Gastroesophageal sphincter (tissue), 4 donors: ENCODE measurements at regions not wholly inside any gene's neighbourhood (a gene's known extent, or its start where the extent isn't known, plus 50 kb on each side); places are given as distances from the start of the nearest gene placed in this dataset.

Experiments
- ATAC-seq: fragments of 150-250 bp; one replicate; pipeline ENCODE4 v1.9.1; 2016; ENCODE audit warnings: mild to moderate bottlenecking, moderate library complexity
- H3K27ac ChIP-seq, 4 donors: fragments of 200-600 bp; sonication (generic) in 3 of 4; 1 replicate in 3 of 4; 2 replicates in 1 of 4; pipeline ENCODE4 v1.5.1; 2016 to 2019
- H3K27me3 ChIP-seq: fragments of 200-600 bp; sonication (generic); one replicate; pipeline ENCODE4 v1.5.1; 2019
- H3K36me3 ChIP-seq, 2 donors: fragments of 200-600 bp; sonication (generic); one replicate each; pipeline ENCODE4 v1.5.1; 2019; ENCODE audit warnings: control low read depth in 1 of 2
- H3K4me1 ChIP-seq, 3 donors: fragments of 200-600 bp; sonication (generic); 1 replicate in 2 of 3; 2 replicates in 1 of 3; pipeline ENCODE4 v1.5.1; 2016 to 2019; ENCODE audit warnings: control low read depth in 2 of 3
- H3K4me3 ChIP-seq, 2 donors: fragments of 200-600 bp; sonication (generic); one replicate each; pipeline ENCODE4 v1.5.1; 2019; ENCODE audit warnings: mild to moderate bottlenecking in 1 of 2, moderate library complexity in 1 of 2
- H3K9me3 ChIP-seq, 3 donors: fragments of 200-600 bp; sonication (generic); one replicate each; pipeline ENCODE4 v1.5.1; 2017 to 2019; ENCODE audit warnings: control low read depth in 2 of 3
- EP300 ChIP-seq: sonication (generic); formaldehyde crosslinking; IDR thresholded peaks from one replicate; pipeline ENCODE4 v1.6.1; 2017; ENCODE audit warnings: antibody characterized with exemption, mild to moderate bottlenecking
- POLR2A ChIP-seq, 2 donors: fragments of 450-650 bp; IDR thresholded peaks; one replicate each; pipeline ENCODE4 v1.6.1; 2017; ENCODE audit warnings: antibody characterized with exemption in 2 of 2, mild to moderate bottlenecking in 2 of 2, moderate library complexity in 1 of 2
- POLR2AphosphoS5 ChIP-seq: sonication (generic); formaldehyde crosslinking; IDR thresholded peaks from one replicate; pipeline ENCODE4 v1.6.1; 2017; ENCODE audit warnings: antibody characterized with exemption
- WGBS, 2 donors: methylation state at CpG; one replicate each; pipeline ENCODE4 v1.1.5; 2018; ENCODE audit warnings: low coverage in 1 of 2; 5-methylcytosine and 5-hydroxymethylcytosine counted together
- TF ChIP-seq, protein P1 (sequence below), 4 experiments: fragments of 200-600 bp in 2 of 4; fragments of 450-650 bp in 2 of 4; sonication (generic) in 1 of 4; IDR thresholded peaks; one replicate each; pipeline ENCODE4 v1.5.1; 2017 to 2019; ENCODE audit warnings: antibody characterized with exemption in 4 of 4, mild to moderate bottlenecking in 2 of 4, moderate library complexity in 2 of 4

DNA sequence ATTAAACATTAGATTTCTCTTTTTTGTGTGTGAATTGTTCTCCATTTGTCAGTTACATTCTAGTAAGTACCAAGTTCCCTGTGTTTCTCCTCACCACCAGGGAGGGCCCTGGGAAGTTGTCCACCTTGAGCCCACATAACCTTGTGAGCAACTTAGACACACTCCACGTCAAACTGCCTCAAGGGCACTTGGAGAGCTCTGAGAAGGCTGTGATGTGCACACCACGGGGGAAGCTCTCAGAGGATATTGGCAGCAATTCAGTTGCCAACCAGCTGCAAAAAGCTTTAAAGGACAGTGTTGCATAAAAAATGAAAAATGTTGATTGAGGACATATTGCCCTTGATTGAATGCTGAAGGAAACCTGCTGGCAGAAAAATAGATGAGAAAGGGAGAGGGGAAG lies 743.6 kb downstream of the RNF144A start:
- TF ChIP-seq POLR2A (IDR thresholded peaks at IDR 0.05) (no peak), POLR2AphosphoS5 (no peak), EP300 (no peak)
- TF ChIP-seq, protein P1, sequence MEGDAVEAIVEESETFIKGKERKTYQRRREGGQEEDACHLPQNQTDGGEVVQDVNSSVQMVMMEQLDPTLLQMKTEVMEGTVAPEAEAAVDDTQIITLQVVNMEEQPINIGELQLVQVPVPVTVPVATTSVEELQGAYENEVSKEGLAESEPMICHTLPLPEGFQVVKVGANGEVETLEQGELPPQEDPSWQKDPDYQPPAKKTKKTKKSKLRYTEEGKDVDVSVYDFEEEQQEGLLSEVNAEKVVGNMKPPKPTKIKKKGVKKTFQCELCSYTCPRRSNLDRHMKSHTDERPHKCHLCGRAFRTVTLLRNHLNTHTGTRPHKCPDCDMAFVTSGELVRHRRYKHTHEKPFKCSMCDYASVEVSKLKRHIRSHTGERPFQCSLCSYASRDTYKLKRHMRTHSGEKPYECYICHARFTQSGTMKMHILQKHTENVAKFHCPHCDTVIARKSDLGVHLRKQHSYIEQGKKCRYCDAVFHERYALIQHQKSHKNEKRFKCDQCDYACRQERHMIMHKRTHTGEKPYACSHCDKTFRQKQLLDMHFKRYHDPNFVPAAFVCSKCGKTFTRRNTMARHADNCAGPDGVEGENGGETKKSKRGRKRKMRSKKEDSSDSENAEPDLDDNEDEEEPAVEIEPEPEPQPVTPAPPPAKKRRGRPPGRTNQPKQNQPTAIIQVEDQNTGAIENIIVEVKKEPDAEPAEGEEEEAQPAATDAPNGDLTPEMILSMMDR (IDR thresholded peaks at IDR 0.05): no peak

DNA sequence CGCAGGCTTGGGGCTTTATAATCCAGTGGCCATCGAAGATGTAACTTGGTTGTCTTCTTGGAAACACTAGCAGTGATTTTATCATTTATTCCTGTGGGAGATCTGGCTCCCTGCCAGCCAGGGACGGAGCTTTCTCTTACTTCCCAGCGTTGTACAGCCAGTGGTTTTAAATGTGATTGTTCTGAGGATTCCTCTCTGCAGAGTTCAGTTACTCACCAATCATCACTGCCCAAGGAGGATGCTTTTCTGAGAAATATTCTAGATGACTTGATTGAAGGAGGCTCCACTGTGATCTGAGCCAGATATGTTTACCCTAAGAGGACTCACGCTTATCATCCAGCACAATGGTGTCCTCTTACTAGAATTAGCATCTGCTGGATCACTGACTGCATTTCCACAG lies 744.3 kb downstream of the RNF144A start:
- TF ChIP-seq POLR2A (IDR thresholded peaks at IDR 0.05): no peak
- TF ChIP-seq, protein P1 (IDR thresholded peaks at IDR 0.05): no peak
- TF ChIP-seq EP300: no peak
- no peak for TF ChIP-seq POLR2AphosphoS5
- Histone ChIP-seq H3K27ac (no peak overlapping the region), H3K4me1 (no peaks in the 10 kb centered on the region), H3K27me3 (no peaks in the 10 kb centered on the region), H3K4me3 (no peak overlapping the region), H3K9me3 (no peaks in the 10 kb centered on the region), H3K36me3 (no peaks in the 10 kb centered on the region)
- no peak for ATAC-seq
- WGBS, 2 donors: 45 to 75% methylated on average over 3 to 5 of the region's 5 CpGs

More for the DNA sequence above, 743.6 kb downstream of the RNF144A start:
- ATAC-seq: no peak
- Histone ChIP-seq H3K36me3 (no peaks in the 10 kb centered on the region), H3K27ac (no peak overlapping the region), H3K9me3 (no peaks in the 10 kb centered on the region), H3K4me3 (no peak overlapping the region), H3K27me3 (no peaks in the 10 kb centered on the region), H3K4me1 (no peaks in the 10 kb centered on the region)
- 50% methylated on average over 1 of the region's 2 CpGs; no CpG with 5 or more reads in 1 of the 2 donors for WGBS, 2 donors

DNA sequence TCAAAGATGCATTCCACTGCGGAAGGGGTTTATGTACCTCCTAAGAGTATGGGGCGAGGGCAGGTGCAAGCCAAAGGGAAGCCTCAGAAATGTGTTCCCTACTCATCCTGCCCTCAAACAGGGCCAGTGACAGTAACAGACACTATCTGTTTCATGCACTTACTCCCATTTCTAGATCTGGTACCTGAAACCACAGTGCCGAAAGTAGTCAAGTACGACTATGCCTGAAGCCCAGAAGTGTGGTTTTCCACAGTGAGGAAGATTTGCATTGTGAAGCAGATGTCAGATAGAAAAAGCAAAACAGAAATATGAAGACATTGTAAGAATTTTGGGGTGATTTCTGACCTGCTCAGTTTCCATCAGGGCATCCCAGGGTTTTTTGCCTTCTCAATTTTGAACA lies 748.7 kb downstream of the RNF144A start:
- ATAC-seq: no peak
- TF ChIP-seq EP300 (no peak), POLR2AphosphoS5 (no peak), POLR2A (IDR thresholded peaks at IDR 0.05) (no peak)
- TF ChIP-seq, protein P1 (IDR thresholded peaks at IDR 0.05): no peak
- Histone ChIP-seq H3K4me3 (no peak overlapping the region), H3K27ac (no peak overlapping the region), H3K27me3 (no peaks in the 10 kb centered on the region), H3K9me3 (no peaks in the 10 kb centered on the region), H3K4me1 (no peaks in the 10 kb centered on the region), H3K36me3 (no peaks in the 10 kb centered on the region)
- WGBS, 2 donors: 80 to 86% methylated on average over 1 to 3 of the region's 4 CpGs

DNA sequence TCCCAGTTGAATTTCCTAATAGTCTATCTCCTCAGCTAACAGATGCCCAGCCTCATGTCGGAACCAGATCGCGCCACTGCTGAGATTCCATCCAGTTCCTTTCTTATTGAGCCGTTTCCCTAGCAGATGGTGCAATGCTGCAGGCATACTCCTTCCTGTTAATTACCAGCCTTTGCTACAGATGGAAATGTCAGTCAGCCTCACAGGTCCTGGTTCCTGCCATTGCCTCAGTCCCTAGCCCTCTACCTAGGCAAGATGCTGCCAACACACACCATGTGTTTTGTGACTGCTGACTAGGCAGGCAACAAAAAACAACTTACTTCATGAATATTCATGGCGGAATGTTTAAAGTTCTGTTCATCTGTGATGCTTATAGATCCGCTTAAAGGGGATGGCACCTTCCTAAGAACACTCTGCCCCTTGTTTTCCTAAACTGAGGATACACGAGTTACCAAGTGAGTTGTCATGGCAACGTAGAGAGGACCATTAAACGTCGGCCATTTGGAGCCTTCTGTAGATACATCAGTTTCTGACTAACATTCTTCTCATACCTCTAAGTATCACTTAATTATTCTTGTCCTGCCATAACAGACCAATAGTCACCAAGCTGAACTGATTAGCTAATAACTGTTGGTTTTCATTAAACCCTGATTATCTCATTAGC lies 749.5 kb downstream of the RNF144A start:
- ATAC-seq: no peak
- TF ChIP-seq POLR2A (IDR thresholded peaks at IDR 0.05): no peak
- TF ChIP-seq POLR2AphosphoS5: no peak
- TF ChIP-seq EP300: no peak
- TF ChIP-seq, protein P1 (IDR thresholded peaks at IDR 0.05): no peak
- no peaks in the 10 kb centered on the region for H3K27me3 ChIP-seq
- no peaks in the 10 kb centered on the region for H3K4me1 ChIP-seq
- 77 to 82% methylated on average over 7 to 9 of the region's 10 CpGs for WGBS, 2 donors
- no peak overlapping the region for H3K4me3 ChIP-seq
- H3K27ac ChIP-seq: no peak overlapping the region
- no peaks in the 10 kb centered on the region for H3K9me3 ChIP-seq
- H3K36me3 ChIP-seq: no peaks in the 10 kb centered on the region

DNA sequence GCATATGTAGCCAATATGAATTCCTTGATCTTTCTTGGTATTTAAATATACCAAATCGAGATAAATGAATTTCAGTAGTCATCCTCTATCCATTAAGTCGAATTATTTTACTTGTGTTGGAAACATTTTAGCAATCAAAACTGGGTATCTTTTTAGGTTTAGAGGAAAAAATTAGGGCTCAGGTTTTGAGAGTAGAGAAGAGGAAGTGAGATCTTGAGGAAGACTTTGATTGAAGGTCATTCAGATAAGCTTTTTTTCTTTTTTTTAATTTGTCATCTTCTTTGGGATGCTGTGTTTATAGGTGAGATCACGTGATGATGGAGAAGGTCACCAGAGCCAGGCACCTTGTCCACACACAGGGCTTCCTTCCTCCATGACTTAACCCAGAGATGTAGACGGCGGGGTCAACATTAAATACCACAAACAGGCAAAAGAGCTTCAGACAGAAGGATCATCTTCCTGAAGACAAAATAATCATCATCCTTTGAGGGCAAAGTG lies 750.1 kb downstream of the RNF144A start:
- H3K4me1 ChIP-seq: no peaks in the 10 kb centered on the region
- no peaks in the 10 kb centered on the region for H3K9me3 ChIP-seq
- H3K27me3 ChIP-seq: no peaks in the 10 kb centered on the region
- 73 to 93% methylated on average over 5 of the region's 5 CpGs for WGBS, 2 donors
- no peak for ATAC-seq
- no peak overlapping the region for H3K4me3 ChIP-seq
- TF ChIP-seq, protein P1 (IDR thresholded peaks at IDR 0.05): no peak
- TF ChIP-seq POLR2AphosphoS5: no peak
- no peak for TF ChIP-seq EP300
- no peak for TF ChIP-seq POLR2A (IDR thresholded peaks at IDR 0.05)
- no peak overlapping the region for H3K27ac ChIP-seq
- H3K36me3 ChIP-seq: no peaks in the 10 kb centered on the region
